ENCODE measurements at regions not wholly inside any gene's neighbourhood (a gene's known extent, or its start where the extent isn't known, plus 50 kb on each side); places are given as distances from the start of the nearest gene placed in this dataset.

DNA sequence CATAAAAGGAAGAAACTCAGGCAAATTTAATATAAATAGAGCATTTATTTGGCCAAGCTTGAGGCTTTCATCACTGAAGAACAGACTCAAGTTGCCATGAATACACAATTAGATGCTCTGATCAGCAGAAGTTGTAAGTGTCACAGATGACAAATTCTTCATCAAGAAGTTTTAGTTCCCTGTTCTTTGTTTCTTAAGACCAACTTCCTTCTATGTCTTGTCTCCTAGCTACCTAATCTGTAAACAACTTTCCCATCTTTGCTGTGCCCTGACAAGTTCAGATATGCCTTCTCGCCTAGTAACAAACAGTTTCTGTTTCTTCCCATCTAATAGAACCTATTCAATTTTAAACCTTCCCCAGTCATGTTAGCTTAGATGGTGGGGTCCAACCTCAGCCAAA, 353.4 kb upstream of the HSFY2 start:
- Histone ChIP-seq H3K9me3 (ENCODE audit: control insufficient read depth, insufficient read depth, low read depth, low read length) (no peaks in the 10 kb centered on the region), H3K36me3 (ENCODE audit: control insufficient read depth, insufficient read depth, low read length) (no peaks in the 10 kb centered on the region), H3K4me1 (ENCODE audit: control insufficient read depth, insufficient read depth, low read length) (no peaks in the 10 kb centered on the region), H3K27ac (ENCODE audit: low read length) (no peak overlapping the region), H3K27me3 (ENCODE audit: control insufficient read depth, insufficient read depth, low read length) (no peaks in the 10 kb centered on the region), H3K4me3 (ENCODE audit: low read depth in 2 of 2, low read length in 2 of 2) (no peak overlapping the region)
- intact Hi-C loops (cut with micrococcal nuclease; ENCODE audit: unreplicated experiment), result no loop called here
- in situ Hi-C loops (cut with HindIII; ENCODE audit: low pct_unique_long_range_greater_than_20kb, low sequenced_read_pairs), result no loop called here
- TF ChIP-seq, protein P1, sequence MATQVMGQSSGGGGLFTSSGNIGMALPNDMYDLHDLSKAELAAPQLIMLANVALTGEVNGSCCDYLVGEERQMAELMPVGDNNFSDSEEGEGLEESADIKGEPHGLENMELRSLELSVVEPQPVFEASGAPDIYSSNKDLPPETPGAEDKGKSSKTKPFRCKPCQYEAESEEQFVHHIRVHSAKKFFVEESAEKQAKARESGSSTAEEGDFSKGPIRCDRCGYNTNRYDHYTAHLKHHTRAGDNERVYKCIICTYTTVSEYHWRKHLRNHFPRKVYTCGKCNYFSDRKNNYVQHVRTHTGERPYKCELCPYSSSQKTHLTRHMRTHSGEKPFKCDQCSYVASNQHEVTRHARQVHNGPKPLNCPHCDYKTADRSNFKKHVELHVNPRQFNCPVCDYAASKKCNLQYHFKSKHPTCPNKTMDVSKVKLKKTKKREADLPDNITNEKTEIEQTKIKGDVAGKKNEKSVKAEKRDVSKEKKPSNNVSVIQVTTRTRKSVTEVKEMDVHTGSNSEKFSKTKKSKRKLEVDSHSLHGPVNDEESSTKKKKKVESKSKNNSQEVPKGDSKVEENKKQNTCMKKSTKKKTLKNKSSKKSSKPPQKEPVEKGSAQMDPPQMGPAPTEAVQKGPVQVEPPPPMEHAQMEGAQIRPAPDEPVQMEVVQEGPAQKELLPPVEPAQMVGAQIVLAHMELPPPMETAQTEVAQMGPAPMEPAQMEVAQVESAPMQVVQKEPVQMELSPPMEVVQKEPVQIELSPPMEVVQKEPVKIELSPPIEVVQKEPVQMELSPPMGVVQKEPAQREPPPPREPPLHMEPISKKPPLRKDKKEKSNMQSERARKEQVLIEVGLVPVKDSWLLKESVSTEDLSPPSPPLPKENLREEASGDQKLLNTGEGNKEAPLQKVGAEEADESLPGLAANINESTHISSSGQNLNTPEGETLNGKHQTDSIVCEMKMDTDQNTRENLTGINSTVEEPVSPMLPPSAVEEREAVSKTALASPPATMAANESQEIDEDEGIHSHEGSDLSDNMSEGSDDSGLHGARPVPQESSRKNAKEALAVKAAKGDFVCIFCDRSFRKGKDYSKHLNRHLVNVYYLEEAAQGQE (IDR thresholded peaks at IDR 0.05; ENCODE audit: insufficient read depth in 1 of 2, low read depth in 2 of 2, low read length in 1 of 2), result no peak
- TF ChIP-seq, protein P2, sequence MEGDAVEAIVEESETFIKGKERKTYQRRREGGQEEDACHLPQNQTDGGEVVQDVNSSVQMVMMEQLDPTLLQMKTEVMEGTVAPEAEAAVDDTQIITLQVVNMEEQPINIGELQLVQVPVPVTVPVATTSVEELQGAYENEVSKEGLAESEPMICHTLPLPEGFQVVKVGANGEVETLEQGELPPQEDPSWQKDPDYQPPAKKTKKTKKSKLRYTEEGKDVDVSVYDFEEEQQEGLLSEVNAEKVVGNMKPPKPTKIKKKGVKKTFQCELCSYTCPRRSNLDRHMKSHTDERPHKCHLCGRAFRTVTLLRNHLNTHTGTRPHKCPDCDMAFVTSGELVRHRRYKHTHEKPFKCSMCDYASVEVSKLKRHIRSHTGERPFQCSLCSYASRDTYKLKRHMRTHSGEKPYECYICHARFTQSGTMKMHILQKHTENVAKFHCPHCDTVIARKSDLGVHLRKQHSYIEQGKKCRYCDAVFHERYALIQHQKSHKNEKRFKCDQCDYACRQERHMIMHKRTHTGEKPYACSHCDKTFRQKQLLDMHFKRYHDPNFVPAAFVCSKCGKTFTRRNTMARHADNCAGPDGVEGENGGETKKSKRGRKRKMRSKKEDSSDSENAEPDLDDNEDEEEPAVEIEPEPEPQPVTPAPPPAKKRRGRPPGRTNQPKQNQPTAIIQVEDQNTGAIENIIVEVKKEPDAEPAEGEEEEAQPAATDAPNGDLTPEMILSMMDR (IDR thresholded peaks at IDR 0.05), result no peak
- TF ChIP-seq SIN3A (IDR thresholded peaks at IDR 0.05; ENCODE audit: borderline replicate concordance, insufficient read depth, low read depth, low read length) (no peak), POLR2AphosphoS5 (IDR thresholded peaks at IDR 0.05; ENCODE audit: low read depth, low read length) (no peak), TCF7L2 (IDR thresholded peaks at IDR 0.05; ENCODE audit: low read depth, low read length) (no peak)
- no peak for ATAC-seq
- POLR2A ChIA-PET, result no interaction called here
- CTCF ChIA-PET, result no interaction called here
- BruUV-seq (replicated peaks), result no TSS peak
- no peak for DNase-seq (ENCODE audit: low read depth, low spot score)

DNA sequence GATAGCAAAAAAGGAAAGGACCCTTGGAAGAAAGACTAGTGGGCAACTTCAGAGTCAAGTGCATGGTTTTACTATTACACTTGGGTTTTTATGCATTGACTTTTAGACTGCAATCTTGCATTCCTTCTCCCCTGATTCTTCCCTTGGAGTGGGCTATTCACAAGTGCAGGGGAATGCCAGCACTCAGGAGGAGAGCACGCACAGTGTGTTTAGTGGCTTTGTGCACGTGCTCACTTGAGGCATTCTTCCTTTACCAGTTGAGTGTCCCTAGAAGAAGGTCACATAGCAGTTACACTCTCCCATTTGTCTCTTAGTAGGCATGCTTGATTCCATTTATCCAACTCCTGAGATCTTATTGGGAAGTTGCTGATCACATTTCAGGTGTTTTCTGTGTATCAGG, 351.1 kb upstream of the HSFY2 start:
- in situ Hi-C loops (cut with HindIII; ENCODE audit: low pct_unique_long_range_greater_than_20kb, low sequenced_read_pairs), result no loop called here
- CTCF ChIA-PET, result no interaction called here
- BruUV-seq (replicated peaks), result no TSS peak

More for the DNA sequence above, 351.1 kb upstream of the HSFY2 start:
- POLR2A ChIA-PET, result no interaction called here
- DNase-seq (ENCODE audit: low read depth, low spot score) (no peak), ATAC-seq (no peak)
- no peaks in the 10 kb centered on the region for H3K9me3 ChIP-seq (ENCODE audit: control insufficient read depth, insufficient read depth, low read depth, low read length)
- no peak overlapping the region for H3K4me3 ChIP-seq (ENCODE audit: low read depth in 2 of 2, low read length in 2 of 2)
- H3K27ac ChIP-seq (ENCODE audit: low read length), result no peak overlapping the region
- H3K4me1 ChIP-seq (ENCODE audit: control insufficient read depth, insufficient read depth, low read length), result no peaks in the 10 kb centered on the region
- H3K36me3 ChIP-seq (ENCODE audit: control insufficient read depth, insufficient read depth, low read length), result no peaks in the 10 kb centered on the region
- intact Hi-C loops (cut with micrococcal nuclease; ENCODE audit: unreplicated experiment), result no loop called here
- TF ChIP-seq POLR2AphosphoS5 (IDR thresholded peaks at IDR 0.05; ENCODE audit: low read depth, low read length) (no peak), SIN3A (IDR thresholded peaks at IDR 0.05; ENCODE audit: borderline replicate concordance, insufficient read depth, low read depth, low read length) (no peak), TCF7L2 (IDR thresholded peaks at IDR 0.05; ENCODE audit: low read depth, low read length) (no peak)
- TF ChIP-seq, protein P1 (IDR thresholded peaks at IDR 0.05; ENCODE audit: insufficient read depth in 1 of 2, low read depth in 2 of 2, low read length in 1 of 2), result no peak
- TF ChIP-seq, protein P2 (IDR thresholded peaks at IDR 0.05), result no peak
- H3K27me3 ChIP-seq (ENCODE audit: control insufficient read depth, insufficient read depth, low read length), result no peaks in the 10 kb centered on the region
